ENCODE measurements at regions not wholly inside any gene's neighbourhood (a gene's known extent, or its start where the extent isn't known, plus 50 kb on each side); places are given as distances from the start of the nearest gene placed in this dataset.

- no peak overlapping the region for H3K4me3 Mint-ChIP-seq
- DNase-seq = no peak
- no peaks in the 10 kb centered on the region for H3K36me3 Mint-ChIP-seq (ENCODE audit: low read depth)
- H3K4me1 Mint-ChIP-seq (ENCODE audit: low read depth) = no peaks in the 10 kb centered on the region
- H3K9me3 Mint-ChIP-seq = peaks cover 25% of the 10 kb centered on the region
- no peak overlapping the region for H3K27ac Mint-ChIP-seq
- H3K27me3 Mint-ChIP-seq (ENCODE audit: insufficient read depth) = no peaks in the 10 kb centered on the region; the same call in 1 of the 2 replicates
- TF ChIP-seq, protein P1, sequence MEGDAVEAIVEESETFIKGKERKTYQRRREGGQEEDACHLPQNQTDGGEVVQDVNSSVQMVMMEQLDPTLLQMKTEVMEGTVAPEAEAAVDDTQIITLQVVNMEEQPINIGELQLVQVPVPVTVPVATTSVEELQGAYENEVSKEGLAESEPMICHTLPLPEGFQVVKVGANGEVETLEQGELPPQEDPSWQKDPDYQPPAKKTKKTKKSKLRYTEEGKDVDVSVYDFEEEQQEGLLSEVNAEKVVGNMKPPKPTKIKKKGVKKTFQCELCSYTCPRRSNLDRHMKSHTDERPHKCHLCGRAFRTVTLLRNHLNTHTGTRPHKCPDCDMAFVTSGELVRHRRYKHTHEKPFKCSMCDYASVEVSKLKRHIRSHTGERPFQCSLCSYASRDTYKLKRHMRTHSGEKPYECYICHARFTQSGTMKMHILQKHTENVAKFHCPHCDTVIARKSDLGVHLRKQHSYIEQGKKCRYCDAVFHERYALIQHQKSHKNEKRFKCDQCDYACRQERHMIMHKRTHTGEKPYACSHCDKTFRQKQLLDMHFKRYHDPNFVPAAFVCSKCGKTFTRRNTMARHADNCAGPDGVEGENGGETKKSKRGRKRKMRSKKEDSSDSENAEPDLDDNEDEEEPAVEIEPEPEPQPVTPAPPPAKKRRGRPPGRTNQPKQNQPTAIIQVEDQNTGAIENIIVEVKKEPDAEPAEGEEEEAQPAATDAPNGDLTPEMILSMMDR (IDR thresholded peaks at IDR 0.05) = no peak
Observed at GRCh38 chr6:126261792-126262421, 78.0 kb upstream of the CENPW start.

DNA sequence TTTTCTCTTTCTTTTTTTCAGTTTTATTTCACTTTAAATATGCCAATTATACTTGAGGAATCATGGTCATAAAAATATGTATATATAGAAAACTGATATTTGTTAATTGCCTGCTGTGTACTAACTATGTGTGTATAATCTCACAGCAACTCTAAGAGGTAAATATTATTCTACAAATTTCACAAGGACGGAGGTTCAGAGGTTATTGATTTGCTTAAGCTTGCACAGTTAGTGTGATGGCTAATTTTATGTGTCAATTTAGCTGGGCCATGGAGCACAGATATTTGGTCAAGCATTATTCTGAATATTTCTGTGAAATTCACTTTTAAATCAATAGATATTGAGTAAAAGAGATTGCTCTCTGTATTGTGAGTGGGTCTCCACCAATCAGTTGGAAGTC is 75.7 kb upstream of the CENPW start:
- Mint-ChIP-seq H3K4me3 (no peak overlapping the region), H3K4me1 (ENCODE audit: low read depth) (no peaks in the 10 kb centered on the region), H3K36me3 (ENCODE audit: low read depth) (no peaks in the 10 kb centered on the region), H3K27ac (no peak overlapping the region), H3K9me3 (peaks cover 17% of the 10 kb centered on the region), H3K27me3 (ENCODE audit: insufficient read depth) (no peaks in the 10 kb centered on the region; the same call in 1 of the 2 replicates)
- DNase-seq = no peak
- TF ChIP-seq, protein P1 (IDR thresholded peaks at IDR 0.05) = no peak

- no peak overlapping the region for H3K27ac Mint-ChIP-seq
- DNase-seq = no peak
- no peaks in the 10 kb centered on the region; the same call in 1 of the 2 replicates for H3K27me3 Mint-ChIP-seq (ENCODE audit: insufficient read depth)
Observed at GRCh38 chr6:126266664-126267063, 73.3 kb upstream of the CENPW start.

DNA sequence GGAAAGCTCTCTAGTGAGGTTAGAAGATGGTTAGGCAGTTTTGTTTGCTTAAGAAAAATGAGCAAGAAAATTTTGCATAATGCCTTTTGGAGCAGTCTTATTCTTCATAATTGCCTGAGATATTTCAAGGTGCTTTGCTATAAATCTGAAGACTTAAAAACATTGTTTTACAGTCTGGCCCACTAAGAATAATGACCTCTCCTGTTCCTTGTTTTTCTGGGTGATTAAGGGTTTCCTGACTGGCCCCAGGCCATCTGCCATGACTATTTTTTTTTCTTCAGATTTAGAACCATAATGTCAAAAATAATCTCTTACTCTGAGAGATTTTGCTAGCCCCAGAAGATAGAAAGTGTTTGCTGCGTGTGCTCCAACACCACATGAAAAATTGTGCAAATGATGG is 72.3 kb upstream of the CENPW start:
- no peaks in the 10 kb centered on the region for H3K27me3 Mint-ChIP-seq (ENCODE audit: insufficient read depth)
- H3K36me3 Mint-ChIP-seq (ENCODE audit: low read depth) = no peaks in the 10 kb centered on the region
- H3K9me3 Mint-ChIP-seq = no peaks in the 10 kb centered on the region
- H3K27ac Mint-ChIP-seq = no peak overlapping the region
- no peak for DNase-seq
- TF ChIP-seq, protein P1 (IDR thresholded peaks at IDR 0.05) = no peak
- H3K4me3 Mint-ChIP-seq = no peak overlapping the region
- no peaks in the 10 kb centered on the region for H3K4me1 Mint-ChIP-seq (ENCODE audit: low read depth)

More at GRCh38 chr6:126266664-126267063, 73.3 kb upstream of the CENPW start:
- no peak overlapping the region for H3K4me3 Mint-ChIP-seq
- TF ChIP-seq, protein P1 (IDR thresholded peaks at IDR 0.05) = no peak
- peaks cover 5% of the 10 kb centered on the region for H3K9me3 Mint-ChIP-seq
- no peaks in the 10 kb centered on the region for H3K4me1 Mint-ChIP-seq (ENCODE audit: low read depth)
- H3K36me3 Mint-ChIP-seq (ENCODE audit: low read depth) = no peaks in the 10 kb centered on the region

DNA sequence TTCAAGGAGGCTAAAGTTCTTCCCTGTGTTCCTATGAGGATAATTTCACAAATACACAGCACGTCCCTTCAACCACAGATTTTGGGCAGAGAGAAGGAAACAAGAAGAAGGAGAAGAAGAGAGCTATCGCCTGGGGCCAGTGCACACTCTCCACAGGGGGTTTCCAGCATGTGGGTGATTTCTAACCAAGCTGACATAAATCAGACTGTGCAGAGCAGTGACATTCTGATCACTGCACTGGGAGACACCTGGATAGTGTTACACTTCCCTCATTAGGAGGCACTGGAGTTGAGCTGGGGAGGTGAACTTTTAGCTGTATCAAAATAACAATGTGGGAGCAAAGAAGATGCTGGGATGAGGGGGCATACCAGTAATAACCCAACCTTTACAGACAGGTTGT is 71.8 kb upstream of the CENPW start:
- no peak overlapping the region for H3K27ac Mint-ChIP-seq
- H3K4me1 Mint-ChIP-seq (ENCODE audit: low read depth) = no peaks in the 10 kb centered on the region
- no peak for DNase-seq
- TF ChIP-seq, protein P1 (IDR thresholded peaks at IDR 0.05) = no peak
- no peaks in the 10 kb centered on the region for H3K36me3 Mint-ChIP-seq (ENCODE audit: low read depth)
- no peak overlapping the region for H3K4me3 Mint-ChIP-seq
- no peaks in the 10 kb centered on the region for H3K9me3 Mint-ChIP-seq
- no peaks in the 10 kb centered on the region for H3K27me3 Mint-ChIP-seq (ENCODE audit: insufficient read depth)
